ENCODE measurements at regions not wholly inside any gene's neighbourhood (a gene's known extent, or its start where the extent isn't known, plus 50 kb on each side); places are given as distances from the start of the nearest gene placed in this dataset.

- H3K9me3 Mint-ChIP-seq (ENCODE audit: unreplicated experiment) = no peaks in the 10 kb centered on the region
- TF ChIP-seq, protein P1, sequence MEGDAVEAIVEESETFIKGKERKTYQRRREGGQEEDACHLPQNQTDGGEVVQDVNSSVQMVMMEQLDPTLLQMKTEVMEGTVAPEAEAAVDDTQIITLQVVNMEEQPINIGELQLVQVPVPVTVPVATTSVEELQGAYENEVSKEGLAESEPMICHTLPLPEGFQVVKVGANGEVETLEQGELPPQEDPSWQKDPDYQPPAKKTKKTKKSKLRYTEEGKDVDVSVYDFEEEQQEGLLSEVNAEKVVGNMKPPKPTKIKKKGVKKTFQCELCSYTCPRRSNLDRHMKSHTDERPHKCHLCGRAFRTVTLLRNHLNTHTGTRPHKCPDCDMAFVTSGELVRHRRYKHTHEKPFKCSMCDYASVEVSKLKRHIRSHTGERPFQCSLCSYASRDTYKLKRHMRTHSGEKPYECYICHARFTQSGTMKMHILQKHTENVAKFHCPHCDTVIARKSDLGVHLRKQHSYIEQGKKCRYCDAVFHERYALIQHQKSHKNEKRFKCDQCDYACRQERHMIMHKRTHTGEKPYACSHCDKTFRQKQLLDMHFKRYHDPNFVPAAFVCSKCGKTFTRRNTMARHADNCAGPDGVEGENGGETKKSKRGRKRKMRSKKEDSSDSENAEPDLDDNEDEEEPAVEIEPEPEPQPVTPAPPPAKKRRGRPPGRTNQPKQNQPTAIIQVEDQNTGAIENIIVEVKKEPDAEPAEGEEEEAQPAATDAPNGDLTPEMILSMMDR (IDR thresholded peaks at IDR 0.05; ENCODE audit: unreplicated experiment) = no peak
- no peak for DNase-seq (ENCODE audit: low spot score)
- no peak overlapping the region for H3K27ac Mint-ChIP-seq (ENCODE audit: unreplicated experiment)
- H3K36me3 Mint-ChIP-seq (ENCODE audit: low read depth, unreplicated experiment) = no peaks in the 10 kb centered on the region
- peaks cover 4% of the 10 kb centered on the region for H3K4me1 Mint-ChIP-seq (ENCODE audit: unreplicated experiment)
- H3K27me3 Mint-ChIP-seq (ENCODE audit: unreplicated experiment) = no peaks in the 10 kb centered on the region
- no peak overlapping the region for H3K4me3 Mint-ChIP-seq (ENCODE audit: unreplicated experiment)
Observed at GRCh38 chr12:113688313-113688712, 216.6 kb upstream of the LHX5 start.

DNA sequence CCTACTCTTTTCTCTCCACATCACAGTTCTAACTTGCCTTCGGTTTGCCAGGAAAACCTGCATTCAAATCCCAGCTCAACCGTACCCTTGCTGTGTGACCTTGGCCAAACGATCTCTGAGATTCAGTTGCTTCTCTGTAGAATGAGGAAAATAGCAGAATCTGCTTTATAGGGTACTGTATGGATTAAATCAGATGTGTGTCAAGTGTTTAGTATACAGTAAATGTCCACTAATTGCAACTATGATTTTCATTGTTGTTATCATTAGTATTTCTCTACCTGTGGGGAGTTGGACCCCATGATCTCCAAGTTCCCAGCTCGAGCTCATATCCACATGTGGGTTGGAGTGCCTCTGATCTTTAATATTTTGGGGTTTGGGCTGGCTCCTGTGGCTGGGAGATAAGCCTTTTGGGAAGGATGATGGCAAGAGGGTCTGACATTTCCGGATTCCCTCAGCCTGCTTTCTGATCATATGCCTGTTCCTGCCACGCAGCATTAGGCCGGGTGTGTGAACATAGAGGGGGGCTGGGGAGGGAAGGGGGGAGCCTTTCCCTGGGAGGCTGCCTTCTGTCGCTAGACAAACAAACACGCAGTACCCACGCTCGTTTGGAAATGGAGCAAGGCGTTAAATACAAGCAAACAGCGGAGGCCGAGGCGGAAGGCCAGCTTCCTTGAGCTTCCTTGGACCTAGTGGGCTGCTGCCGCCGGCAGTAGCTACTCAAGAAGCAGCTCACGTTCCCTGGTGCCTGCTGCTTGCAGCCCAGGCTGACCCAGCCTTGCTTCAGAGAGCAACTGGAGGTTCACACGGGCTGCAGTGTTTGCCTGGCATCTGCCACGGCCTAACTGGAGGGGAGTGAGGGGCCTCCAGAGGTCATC lies 213.5 kb upstream of the LHX5 start:
- Mint-ChIP-seq H3K27me3 (ENCODE audit: unreplicated experiment) (no peaks in the 10 kb centered on the region), H3K36me3 (ENCODE audit: low read depth, unreplicated experiment) (no peaks in the 10 kb centered on the region), H3K4me3 (ENCODE audit: unreplicated experiment) (no peak overlapping the region), H3K27ac (ENCODE audit: unreplicated experiment) (no peak overlapping the region), H3K9me3 (ENCODE audit: unreplicated experiment) (no peaks in the 10 kb centered on the region), H3K4me1 (ENCODE audit: unreplicated experiment) (peaks cover 10% of the 10 kb centered on the region)
- TF ChIP-seq, protein P1 (IDR thresholded peaks at IDR 0.05; ENCODE audit: unreplicated experiment) = no peak
- DNase-seq (ENCODE audit: low spot score) = no peak

DNA sequence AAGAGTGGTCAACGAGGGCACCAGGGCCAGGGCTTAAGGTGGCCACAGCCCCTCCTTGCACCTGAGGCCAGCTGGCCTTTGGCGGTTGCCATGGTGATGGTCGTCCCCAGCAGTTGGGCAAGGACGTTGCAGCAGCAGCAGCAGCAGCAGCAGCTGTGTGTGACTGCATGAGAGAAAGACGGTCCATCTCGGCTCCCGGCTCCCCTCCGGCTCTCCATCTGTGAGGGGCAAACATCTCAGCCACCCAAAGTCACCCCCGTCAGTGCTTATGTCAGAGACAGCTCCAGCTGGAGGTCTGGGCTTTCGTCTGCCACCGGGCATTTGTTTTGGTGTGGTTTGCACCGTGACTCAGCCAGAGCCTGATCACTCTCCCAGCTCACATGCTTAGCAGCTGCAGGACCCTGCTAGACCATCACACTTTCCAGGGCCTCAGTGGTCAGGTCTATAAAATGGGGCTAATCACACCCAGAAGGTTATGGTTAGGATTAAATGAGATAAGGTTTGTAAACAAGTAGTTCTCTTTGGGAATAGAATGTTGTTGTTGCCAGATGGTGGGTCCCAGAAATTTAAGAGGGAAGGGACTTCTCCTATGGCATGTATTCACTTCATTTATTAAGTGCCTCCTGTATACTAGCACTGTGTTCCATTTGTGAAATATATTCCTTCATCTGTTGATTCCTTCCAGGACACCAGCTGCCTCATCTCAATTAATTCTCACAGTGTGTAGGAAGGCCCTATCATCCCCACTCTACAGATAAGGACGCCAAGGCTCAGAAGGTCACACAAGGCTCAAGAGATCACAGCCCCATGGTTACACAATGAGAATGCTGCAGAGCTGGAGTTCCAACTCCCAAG lies 212.6 kb upstream of the LHX5 start:
- no peak for DNase-seq (ENCODE audit: low spot score)
- Mint-ChIP-seq H3K4me1 (ENCODE audit: unreplicated experiment) (peaks cover 10% of the 10 kb centered on the region), H3K27ac (ENCODE audit: unreplicated experiment) (no peak overlapping the region), H3K36me3 (ENCODE audit: low read depth, unreplicated experiment) (no peaks in the 10 kb centered on the region), H3K9me3 (ENCODE audit: unreplicated experiment) (no peaks in the 10 kb centered on the region), H3K27me3 (ENCODE audit: unreplicated experiment) (no peaks in the 10 kb centered on the region), H3K4me3 (ENCODE audit: unreplicated experiment) (no peak overlapping the region)
- TF ChIP-seq, protein P1 (IDR thresholded peaks at IDR 0.05; ENCODE audit: unreplicated experiment) = no peak

GRCh38 chr12:113683574-113683973 lies 211.9 kb upstream of the LHX5 start:
- H3K27me3 Mint-ChIP-seq (ENCODE audit: unreplicated experiment) = no peaks in the 10 kb centered on the region
- H3K4me1 Mint-ChIP-seq (ENCODE audit: unreplicated experiment) = peaks cover 10% of the 10 kb centered on the region
- DNase-seq (ENCODE audit: low spot score) = no peak
- H3K27ac Mint-ChIP-seq (ENCODE audit: unreplicated experiment) = no peak overlapping the region
- H3K4me3 Mint-ChIP-seq (ENCODE audit: unreplicated experiment) = no peak overlapping the region
- H3K9me3 Mint-ChIP-seq (ENCODE audit: unreplicated experiment) = no peaks in the 10 kb centered on the region
- TF ChIP-seq, protein P1 (IDR thresholded peaks at IDR 0.05; ENCODE audit: unreplicated experiment) = no peak
- H3K36me3 Mint-ChIP-seq (ENCODE audit: low read depth, unreplicated experiment) = no peaks in the 10 kb centered on the region
